Heart left ventricle (tissue), 16 donors: ENCODE measurements at regions not wholly inside any gene's neighbourhood (a gene's known extent, or its start where the extent isn't known, plus 50 kb on each side); places are given as distances from the start of the nearest gene placed in this dataset.

Source experiments
- ATAC-seq, 4 donors: fragments of 200-7000 bp; cut with Tn5 transposase; one replicate each; pipeline ENCODE4 v1.9.1; 2020 to 2022; ENCODE audit warnings: moderate library complexity in 4 of 4, mild to moderate bottlenecking in 3 of 4, moderate number of reproducible peaks in 1 of 4
- DNase-seq, 5 donors: peaks; one replicate each; pipeline ENCODE4 v3.0.0-alpha.2; 2020
- H3K27ac ChIP-seq, 12 donors: fragments of 200-600 bp; sonication (generic) in 4 of 12; one replicate each; pipeline versions ENCODE4 v1.5.0 to v1.8.0; 2016 to 2022; ENCODE audit warnings: mild to moderate bottlenecking in 2 of 12
- H3K27me3 ChIP-seq, 9 donors: fragments of 200-600 bp; sonication (generic) in 2 of 9; one replicate each; pipeline versions ENCODE4 v1.5.1 to v1.8.0; 2016 to 2022; ENCODE audit warnings: mild to moderate bottlenecking in 3 of 9
- H3K36me3 ChIP-seq, 9 donors: fragments of 200-600 bp; sonication (generic) in 2 of 9; one replicate each; pipeline versions ENCODE4 v1.5.0 to v1.8.0; 2018 to 2022; ENCODE audit warnings: mild to moderate bottlenecking in 2 of 9
- H3K4me1 ChIP-seq, 12 donors: fragments of 200-600 bp; sonication (generic) in 4 of 12; one replicate each; pipeline versions ENCODE4 v1.5.0 to v1.8.0; 2016 to 2022; ENCODE audit warnings: mild to moderate bottlenecking in 3 of 12
- H3K4me3 ChIP-seq, 12 donors: fragments of 200-600 bp; sonication (generic) in 4 of 12; one replicate each; pipeline versions ENCODE4 v1.5.0 to v1.8.0; 2017 to 2022; ENCODE audit warnings: mild to moderate bottlenecking in 9 of 12, moderate library complexity in 4 of 12
- H3K9me3 ChIP-seq, 12 donors: fragments of 200-600 bp; sonication (generic) in 4 of 12; one replicate each; pipeline versions ENCODE4 v1.5.0 to v1.8.0; 2016 to 2022; ENCODE audit warnings: mild to moderate bottlenecking in 1 of 12
- POLR2A ChIP-seq, 2 donors: fragments of 450-650 bp; IDR thresholded peaks; one replicate each; pipeline ENCODE4 v1.6.1; 2017; ENCODE audit warnings: antibody characterized with exemption in 2 of 2, mild to moderate bottlenecking in 2 of 2, moderate library complexity in 2 of 2
- WGBS, 4 donors: extraction: QIAGEN DNeasy Blood & Tissue Kit in 2 of 4; methylation state at CpG; one replicate each; pipeline versions ENCODE4 v1.1.5 to v1.1.7; 2013 to 2018; 5-methylcytosine and 5-hydroxymethylcytosine counted together
- intact Hi-C, 10 donors: fragments of 100-400 bp; cut with DNase I; formaldehyde crosslinking; loops; one replicate each; pipeline versions ENCODE4 v1.11.1 to v1.14.2; 2022
- TF ChIP-seq, protein P1 (sequence below), 12 donors: fragments of 200-600 bp; sonication (generic) in 4 of 12; IDR thresholded peaks; one replicate each; pipeline versions ENCODE4 v1.5.0 to v1.8.0; 2018 to 2022; ENCODE audit warnings: antibody characterized with exemption in 12 of 12, mild to moderate bottlenecking in 5 of 12
- donor health status: ischemic (EF 13 %, LVEDD 7.1; RV severe dilation, severe dysfunction).
- donor health status: healthy with polysubstance abuse.
- donor health status: DM: no; HTN: yes; CAD: no.
- donor health status: DM: no; HTN: no; CAD: no.
- donor health status: ischemic (EF 25% LVEDD 6.9; RV normal size, moderate dysfunction).
- donor health status: ischemic (EF 25% LVEDD 5.7; RV mildly dilated, moderate dysfunction).
- donor health status: healthy.
- donor health status: DM: yes; HTN: yes; CAD: no.
- donor health status: ischemic (EF 35%, LVEDD 5.7; RV mildly dilated, moderate dysfunction).
- donor health status: nonischemic (EF 11% LVEDD 7.7; RV severe dilation, severe dysfunction).
- donor health status: DM: yes; HTN: yes; CAD: no.
- donor health status: PGD.
- donor health status: ischemic (EF 29% LVEDD 5.4; RV normal size, mild dysfunction).
- donor health status: nonischemic (EF 23%, LVEDD 6.1; RV moderate dilation, normal function).

DNA sequence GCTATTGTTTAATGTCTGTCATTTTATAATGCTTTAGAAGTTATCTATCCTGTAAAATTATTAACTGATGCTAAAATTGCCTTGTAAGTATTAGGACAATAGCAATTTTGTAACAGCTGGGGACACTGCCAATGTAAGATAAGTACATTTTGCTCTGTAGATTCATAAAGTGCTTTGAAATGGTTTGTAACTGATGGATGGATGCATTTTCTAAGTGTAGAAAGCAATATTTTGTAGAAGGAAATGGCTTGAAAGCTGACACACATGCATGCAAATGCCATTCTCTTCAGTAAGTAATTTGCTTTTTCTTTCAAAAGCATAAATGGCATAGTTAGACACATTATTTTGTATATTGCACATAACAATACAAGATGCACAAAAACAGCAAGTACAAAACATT, 129.8 kb downstream of the FOXG1 start:
- TF ChIP-seq, protein P1, sequence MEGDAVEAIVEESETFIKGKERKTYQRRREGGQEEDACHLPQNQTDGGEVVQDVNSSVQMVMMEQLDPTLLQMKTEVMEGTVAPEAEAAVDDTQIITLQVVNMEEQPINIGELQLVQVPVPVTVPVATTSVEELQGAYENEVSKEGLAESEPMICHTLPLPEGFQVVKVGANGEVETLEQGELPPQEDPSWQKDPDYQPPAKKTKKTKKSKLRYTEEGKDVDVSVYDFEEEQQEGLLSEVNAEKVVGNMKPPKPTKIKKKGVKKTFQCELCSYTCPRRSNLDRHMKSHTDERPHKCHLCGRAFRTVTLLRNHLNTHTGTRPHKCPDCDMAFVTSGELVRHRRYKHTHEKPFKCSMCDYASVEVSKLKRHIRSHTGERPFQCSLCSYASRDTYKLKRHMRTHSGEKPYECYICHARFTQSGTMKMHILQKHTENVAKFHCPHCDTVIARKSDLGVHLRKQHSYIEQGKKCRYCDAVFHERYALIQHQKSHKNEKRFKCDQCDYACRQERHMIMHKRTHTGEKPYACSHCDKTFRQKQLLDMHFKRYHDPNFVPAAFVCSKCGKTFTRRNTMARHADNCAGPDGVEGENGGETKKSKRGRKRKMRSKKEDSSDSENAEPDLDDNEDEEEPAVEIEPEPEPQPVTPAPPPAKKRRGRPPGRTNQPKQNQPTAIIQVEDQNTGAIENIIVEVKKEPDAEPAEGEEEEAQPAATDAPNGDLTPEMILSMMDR (IDR thresholded peaks at IDR 0.05) = no peak
- no peak for TF ChIP-seq POLR2A (IDR thresholded peaks at IDR 0.05)
- no peak overlapping the region for H3K4me3 ChIP-seq
- H3K27ac ChIP-seq = no peak overlapping the region
- ATAC-seq (no peak), DNase-seq (no peak)
- no peaks in the 10 kb centered on the region for H3K27me3 ChIP-seq
- no peaks in the 10 kb centered on the region for H3K36me3 ChIP-seq
- intact Hi-C loops = no loop called here
- H3K9me3 ChIP-seq = no peaks in the 10 kb centered on the region
- no peaks in the 10 kb centered on the region for H3K4me1 ChIP-seq

- no peak for ATAC-seq
Observed at GRCh38 chr14:28901631-28902030, 135.0 kb downstream of the FOXG1 start.

DNA sequence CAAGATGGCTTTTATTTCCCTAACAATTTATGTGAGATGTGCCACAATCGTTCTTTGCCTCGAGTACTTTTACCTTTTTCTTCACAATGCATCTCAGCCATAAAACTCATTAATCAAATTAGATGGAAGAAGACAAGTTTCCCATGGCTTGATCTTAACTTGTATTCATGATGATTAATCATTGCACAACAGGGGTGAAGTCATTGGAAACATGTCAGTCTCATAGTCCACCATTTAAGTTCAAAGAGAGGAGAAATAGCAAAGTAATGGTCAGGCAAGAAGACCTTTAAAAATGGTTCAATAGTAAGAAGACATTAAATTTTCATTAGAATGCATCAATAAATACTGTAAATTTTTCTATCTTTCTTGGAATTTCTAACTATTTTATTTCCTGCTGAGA, 136.3 kb downstream of the FOXG1 start:
- Histone ChIP-seq H3K9me3 (peaks cover 0 to 8% (median 0%) of the 10 kb centered on the region in 12 donors), H3K4me1 (no peaks in the 10 kb centered on the region), H3K27me3 (no peaks in the 10 kb centered on the region), H3K36me3 (no peaks in the 10 kb centered on the region), H3K4me3 (no peak overlapping the region), H3K27ac (no peak overlapping the region)
- DNase-seq (no peak), ATAC-seq (no peak)
- intact Hi-C loops = no loop called here
- TF ChIP-seq, protein P1 (IDR thresholded peaks at IDR 0.05) = no peak
- no peak for TF ChIP-seq POLR2A (IDR thresholded peaks at IDR 0.05)
- 75 to 86% (median 82%) methylated on average over 2 of the region's 2 CpGs for WGBS, 4 donors

More at GRCh38 chr14:28901631-28902030, 135.0 kb downstream of the FOXG1 start:
- 31 to 62% (median 43%) methylated on average over 1 of the region's 1 CpG for WGBS, 4 donors
- DNase-seq = no peak
- Histone ChIP-seq H3K36me3 (no peaks in the 10 kb centered on the region), H3K4me1 (no peaks in the 10 kb centered on the region), H3K9me3 (no peaks in the 10 kb centered on the region), H3K27me3 (no peaks in the 10 kb centered on the region), H3K27ac (no peak overlapping the region), H3K4me3 (no peak overlapping the region)
- no peak for TF ChIP-seq POLR2A (IDR thresholded peaks at IDR 0.05)
- TF ChIP-seq, protein P1 (IDR thresholded peaks at IDR 0.05) = no peak
- intact Hi-C loops = no loop called here

DNA sequence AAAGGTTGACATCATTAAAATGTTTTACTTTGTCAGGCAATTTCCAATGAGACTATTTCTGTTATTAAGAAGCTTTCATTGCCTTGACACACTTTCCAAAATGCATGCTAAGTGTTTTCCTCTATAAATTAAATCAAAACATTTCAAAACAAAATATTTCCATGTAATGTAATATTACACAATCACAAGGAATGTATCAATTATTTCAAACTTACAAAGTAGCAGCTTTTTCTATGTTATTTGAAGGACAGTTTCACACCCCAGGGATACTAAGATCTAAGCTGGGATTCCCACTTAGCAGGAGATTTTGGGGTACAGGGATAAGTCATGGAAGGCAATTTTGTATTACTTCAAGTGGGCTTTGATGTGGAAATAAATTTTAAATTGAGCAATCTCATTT, 144.9 kb downstream of the FOXG1 start:
- H3K9me3 ChIP-seq = peaks cover 0 to 11% (median 0%) of the 10 kb centered on the region in 12 donors
- no peak overlapping the region for H3K27ac ChIP-seq
- no peaks in the 10 kb centered on the region for H3K4me1 ChIP-seq
- no peaks in the 10 kb centered on the region for H3K27me3 ChIP-seq
- DNase-seq (no peak), ATAC-seq (no peak)
- intact Hi-C loops = loop anchor here in 1 of 10 donors (10.0 kb wide), 1 partner anchor 57 kb away; no protein-coding TSS in a partner anchor
- no peaks in the 10 kb centered on the region for H3K36me3 ChIP-seq
- H3K4me3 ChIP-seq = no peak overlapping the region
- TF ChIP-seq, protein P1 (IDR thresholded peaks at IDR 0.05) = no peak
- no peak for TF ChIP-seq POLR2A (IDR thresholded peaks at IDR 0.05)
